Uterus (tissue), 2 donors: ENCODE measurements at regions not wholly inside any gene's neighbourhood (a gene's known extent, or its start where the extent isn't known, plus 50 kb on each side); places are given as distances from the start of the nearest gene placed in this dataset.

Experiments used
- POLR2A ChIP-seq, 2 donors: fragments of 450-650 bp; IDR thresholded peaks; one replicate each; pipeline ENCODE4 v1.6.1; 2016; ENCODE audit warnings: antibody characterized with exemption in 2 of 2, mild to moderate bottlenecking in 1 of 2, moderate library complexity in 1 of 2
- TF ChIP-seq, protein P1 (sequence below), 4 experiments: fragments of 200-600 bp in 2 of 4; fragments of 450-650 bp in 2 of 4; sonication (generic) in 2 of 4; IDR thresholded peaks; one replicate each; pipeline ENCODE4 v1.5.1; 2016 to 2019; ENCODE audit warnings: antibody characterized with exemption in 4 of 4, mild to moderate bottlenecking in 2 of 4, moderate library complexity in 1 of 4

DNA sequence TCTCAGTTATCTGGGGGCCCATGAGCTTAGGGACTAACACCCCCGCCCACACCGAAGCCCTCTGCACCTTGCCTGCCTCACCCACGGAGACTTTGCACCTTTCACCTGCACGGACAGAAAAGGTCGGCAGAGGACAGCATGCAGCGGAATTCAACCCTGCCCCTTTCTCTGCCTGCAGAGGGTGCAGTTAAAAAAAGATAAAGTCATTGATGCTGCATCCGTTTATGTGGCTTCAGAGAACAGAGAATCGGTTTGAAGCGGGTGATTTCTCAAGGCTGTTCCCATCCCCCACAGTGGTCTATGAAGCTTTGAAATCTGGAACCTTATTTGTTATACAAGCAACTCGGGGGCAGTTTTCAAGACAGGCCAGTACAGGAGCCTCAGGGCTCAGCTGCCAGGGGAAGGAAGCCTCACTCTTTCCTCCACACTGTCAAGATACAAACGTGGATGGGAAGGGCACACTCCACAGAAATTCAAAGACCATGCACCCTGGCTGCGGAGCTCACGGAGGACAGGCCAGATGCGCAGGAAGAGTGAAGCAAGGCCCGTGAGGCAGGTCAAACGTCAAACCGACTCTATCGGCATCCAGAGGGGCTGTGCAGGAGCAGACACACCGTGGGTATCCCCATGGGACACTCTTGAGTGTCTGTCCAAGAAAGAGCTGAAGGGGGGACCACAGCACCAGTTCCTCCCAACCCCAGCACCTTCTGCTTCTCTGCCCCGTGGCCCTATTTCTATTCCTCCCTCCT, 66.3 kb downstream of the INSIG1 start:
- TF ChIP-seq, protein P1, sequence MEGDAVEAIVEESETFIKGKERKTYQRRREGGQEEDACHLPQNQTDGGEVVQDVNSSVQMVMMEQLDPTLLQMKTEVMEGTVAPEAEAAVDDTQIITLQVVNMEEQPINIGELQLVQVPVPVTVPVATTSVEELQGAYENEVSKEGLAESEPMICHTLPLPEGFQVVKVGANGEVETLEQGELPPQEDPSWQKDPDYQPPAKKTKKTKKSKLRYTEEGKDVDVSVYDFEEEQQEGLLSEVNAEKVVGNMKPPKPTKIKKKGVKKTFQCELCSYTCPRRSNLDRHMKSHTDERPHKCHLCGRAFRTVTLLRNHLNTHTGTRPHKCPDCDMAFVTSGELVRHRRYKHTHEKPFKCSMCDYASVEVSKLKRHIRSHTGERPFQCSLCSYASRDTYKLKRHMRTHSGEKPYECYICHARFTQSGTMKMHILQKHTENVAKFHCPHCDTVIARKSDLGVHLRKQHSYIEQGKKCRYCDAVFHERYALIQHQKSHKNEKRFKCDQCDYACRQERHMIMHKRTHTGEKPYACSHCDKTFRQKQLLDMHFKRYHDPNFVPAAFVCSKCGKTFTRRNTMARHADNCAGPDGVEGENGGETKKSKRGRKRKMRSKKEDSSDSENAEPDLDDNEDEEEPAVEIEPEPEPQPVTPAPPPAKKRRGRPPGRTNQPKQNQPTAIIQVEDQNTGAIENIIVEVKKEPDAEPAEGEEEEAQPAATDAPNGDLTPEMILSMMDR (IDR thresholded peaks at IDR 0.05), result no peak
- TF ChIP-seq POLR2A (IDR thresholded peaks at IDR 0.05), result no peak
